ENCODE measurements at regions not wholly inside any gene's neighbourhood (a gene's known extent, or its start where the extent isn't known, plus 50 kb on each side); places are given as distances from the start of the nearest gene placed in this dataset.
"Not testable (repeated sequence)": the region's sequence is repeated elsewhere in the genome, so short reads cannot be mapped to it uniquely, and the experiment has no call there.

DNA sequence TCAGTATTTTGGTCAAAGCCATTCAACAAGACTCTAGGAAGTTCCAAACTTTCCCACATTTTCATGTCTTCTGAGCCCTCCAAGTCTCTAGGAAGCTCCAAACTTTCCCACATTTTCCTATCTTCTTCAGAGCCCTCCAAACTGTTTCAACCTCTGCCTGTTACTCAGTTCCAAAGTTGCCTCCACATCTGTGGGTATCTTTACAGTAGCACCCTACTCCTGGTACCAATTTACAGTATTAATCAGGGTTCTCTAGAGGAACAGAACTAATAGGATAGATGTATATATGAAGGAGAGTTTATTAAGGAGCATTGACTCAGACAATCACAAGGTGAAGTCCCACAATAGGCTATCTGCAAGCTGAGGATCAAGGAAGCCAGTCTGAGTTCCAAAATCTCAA lies 296.0 kb upstream of the CCL2 start:
- TF ChIP-seq, protein P1, sequence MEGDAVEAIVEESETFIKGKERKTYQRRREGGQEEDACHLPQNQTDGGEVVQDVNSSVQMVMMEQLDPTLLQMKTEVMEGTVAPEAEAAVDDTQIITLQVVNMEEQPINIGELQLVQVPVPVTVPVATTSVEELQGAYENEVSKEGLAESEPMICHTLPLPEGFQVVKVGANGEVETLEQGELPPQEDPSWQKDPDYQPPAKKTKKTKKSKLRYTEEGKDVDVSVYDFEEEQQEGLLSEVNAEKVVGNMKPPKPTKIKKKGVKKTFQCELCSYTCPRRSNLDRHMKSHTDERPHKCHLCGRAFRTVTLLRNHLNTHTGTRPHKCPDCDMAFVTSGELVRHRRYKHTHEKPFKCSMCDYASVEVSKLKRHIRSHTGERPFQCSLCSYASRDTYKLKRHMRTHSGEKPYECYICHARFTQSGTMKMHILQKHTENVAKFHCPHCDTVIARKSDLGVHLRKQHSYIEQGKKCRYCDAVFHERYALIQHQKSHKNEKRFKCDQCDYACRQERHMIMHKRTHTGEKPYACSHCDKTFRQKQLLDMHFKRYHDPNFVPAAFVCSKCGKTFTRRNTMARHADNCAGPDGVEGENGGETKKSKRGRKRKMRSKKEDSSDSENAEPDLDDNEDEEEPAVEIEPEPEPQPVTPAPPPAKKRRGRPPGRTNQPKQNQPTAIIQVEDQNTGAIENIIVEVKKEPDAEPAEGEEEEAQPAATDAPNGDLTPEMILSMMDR (IDR thresholded peaks at IDR 0.05), result not testable (repeated sequence)
- not testable (repeated sequence) for TF ChIP-seq POLR2A (IDR thresholded peaks at IDR 0.05); POLR2AphosphoS5 (IDR thresholded peaks at IDR 0.05); EP300 (IDR thresholded peaks at IDR 0.05; ENCODE audit: low read depth)

Measured in transverse colon (tissue), 4 donors.